ENCODE measurements at regions not wholly inside any gene's neighbourhood (a gene's known extent, or its start where the extent isn't known, plus 50 kb on each side); places are given as distances from the start of the nearest gene placed in this dataset.

DNA sequence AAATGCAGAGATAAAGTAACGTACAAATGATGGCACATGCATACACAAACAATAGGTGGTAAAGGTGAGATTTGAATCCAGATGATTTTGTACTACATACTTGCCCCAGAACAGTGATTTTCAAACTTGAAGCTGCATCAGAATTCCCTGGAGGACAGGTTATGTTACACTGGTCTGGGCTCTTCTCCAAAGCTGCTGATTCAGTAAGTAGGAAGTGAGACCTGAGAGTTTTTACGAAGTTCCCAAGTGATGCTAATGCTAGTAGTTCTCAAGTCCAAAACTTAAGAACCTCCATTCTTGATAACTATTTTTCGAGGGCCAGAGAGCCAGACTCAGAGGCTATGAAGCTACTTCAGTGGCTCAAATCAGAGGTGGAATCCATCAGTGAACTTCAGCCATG lies 159.0 kb upstream of the POM121L12 start:
- TF ChIP-seq, protein P1, sequence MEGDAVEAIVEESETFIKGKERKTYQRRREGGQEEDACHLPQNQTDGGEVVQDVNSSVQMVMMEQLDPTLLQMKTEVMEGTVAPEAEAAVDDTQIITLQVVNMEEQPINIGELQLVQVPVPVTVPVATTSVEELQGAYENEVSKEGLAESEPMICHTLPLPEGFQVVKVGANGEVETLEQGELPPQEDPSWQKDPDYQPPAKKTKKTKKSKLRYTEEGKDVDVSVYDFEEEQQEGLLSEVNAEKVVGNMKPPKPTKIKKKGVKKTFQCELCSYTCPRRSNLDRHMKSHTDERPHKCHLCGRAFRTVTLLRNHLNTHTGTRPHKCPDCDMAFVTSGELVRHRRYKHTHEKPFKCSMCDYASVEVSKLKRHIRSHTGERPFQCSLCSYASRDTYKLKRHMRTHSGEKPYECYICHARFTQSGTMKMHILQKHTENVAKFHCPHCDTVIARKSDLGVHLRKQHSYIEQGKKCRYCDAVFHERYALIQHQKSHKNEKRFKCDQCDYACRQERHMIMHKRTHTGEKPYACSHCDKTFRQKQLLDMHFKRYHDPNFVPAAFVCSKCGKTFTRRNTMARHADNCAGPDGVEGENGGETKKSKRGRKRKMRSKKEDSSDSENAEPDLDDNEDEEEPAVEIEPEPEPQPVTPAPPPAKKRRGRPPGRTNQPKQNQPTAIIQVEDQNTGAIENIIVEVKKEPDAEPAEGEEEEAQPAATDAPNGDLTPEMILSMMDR (IDR thresholded peaks at IDR 0.05) = no peak
- TF ChIP-seq ZFX (IDR thresholded peaks at IDR 0.05; ENCODE audit: borderline replicate concordance) = no peak

Data from 22Rv1 (cell line).